Effector memory CD8-positive, alpha-beta T cell (primary cell): ENCODE measurements at regions not wholly inside any gene's neighbourhood (a gene's known extent, or its start where the extent isn't known, plus 50 kb on each side); places are given as distances from the start of the nearest gene placed in this dataset.

ENCODE experiments used
- ATAC-seq: fragments of 150-1000 bp; cut with Tn5 transposase; replicated peaks from 2 replicates; pipeline ENCODE4 v1.10.0; 2021; ENCODE audit warnings: mild to moderate bottlenecking, moderate library complexity
- DNase-seq, 3 experiments: peaks; one replicate each; pipeline ENCODE4 v3.0.0; 2021
- H3K27ac Mint-ChIP-seq, 2 donors: one replicate each; pipeline ENCODE4 v1.8.0; 2022; ENCODE audit warnings: mild to moderate bottlenecking in 2 of 2, mixed read lengths in 2 of 2, moderate library complexity in 2 of 2
- H3K27me3 Mint-ChIP-seq, 2 donors: one replicate each; pipeline ENCODE4 v1.8.0; 2022; ENCODE audit warnings: mixed read lengths in 2 of 2
- H3K36me3 Mint-ChIP-seq: one replicate; pipeline ENCODE4 v1.8.0; 2022; ENCODE audit warnings: mild to moderate bottlenecking, moderate library complexity, mixed read lengths; ENCODE audit not compliant: insufficient read depth
- H3K4me1 Mint-ChIP-seq, 2 donors: one replicate each; pipeline ENCODE4 v1.8.0; 2022; ENCODE audit warnings: low read depth in 2 of 2, mixed read lengths in 2 of 2
- H3K4me3 Mint-ChIP-seq, 2 donors: one replicate each; pipeline ENCODE4 v1.8.0; 2022; ENCODE audit warnings: mild to moderate bottlenecking in 2 of 2, mixed read lengths in 2 of 2, moderate library complexity in 2 of 2
- H3K9me3 Mint-ChIP-seq, 2 donors: one replicate each; pipeline ENCODE4 v1.8.0; 2022; ENCODE audit warnings: mixed read lengths in 2 of 2

DNA sequence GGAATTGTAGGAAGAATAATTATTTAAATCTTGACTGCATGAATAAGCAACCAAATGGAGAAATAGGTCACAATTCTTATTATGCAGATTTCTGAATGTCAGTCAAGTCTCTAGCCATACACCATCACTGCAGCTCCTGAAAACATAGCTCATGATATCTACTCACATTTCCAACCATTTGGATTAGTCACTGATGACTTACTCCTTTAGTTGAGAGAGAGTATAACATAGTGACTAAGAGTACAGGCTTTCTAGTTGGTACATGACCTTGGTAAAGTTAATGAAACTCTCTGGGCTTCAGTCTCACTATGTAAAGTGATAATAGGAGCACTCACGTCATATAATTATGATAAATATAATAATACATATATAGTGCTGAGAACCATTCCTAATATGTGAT, 265.2 kb downstream of the KCNA4 start:
- Mint-ChIP-seq H3K36me3 (no peaks in the 10 kb centered on the region), H3K27ac (no peak overlapping the region), H3K9me3 (peaks cover 19% of the 10 kb centered on the region in 2 donors), H3K27me3 (no peaks in the 10 kb centered on the region), H3K4me3 (no peak overlapping the region), H3K4me1 (no peaks in the 10 kb centered on the region)
- DNase-seq (no peak), ATAC-seq (no peak)

DNA sequence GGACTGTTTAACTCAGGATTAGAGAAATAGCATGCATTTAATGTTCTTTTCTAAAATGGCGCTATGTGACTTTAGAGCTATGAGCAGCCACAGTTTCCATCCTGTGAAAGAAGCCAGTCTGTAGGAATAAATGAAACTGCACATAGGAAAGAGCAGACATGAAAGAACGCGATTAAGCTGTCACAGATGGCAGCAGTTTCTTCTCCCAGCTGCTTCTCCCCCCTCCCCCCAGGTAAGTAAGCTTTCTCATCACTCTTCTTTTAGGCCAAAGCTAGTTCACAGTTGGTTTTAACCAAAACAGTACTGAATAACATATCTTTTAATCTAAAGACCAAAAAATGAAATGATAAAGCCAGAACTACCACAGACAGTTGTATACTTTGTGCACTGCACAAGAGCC, 266.4 kb downstream of the KCNA4 start:
- Mint-ChIP-seq H3K9me3 (peaks cover 23 to 26% of the 10 kb centered on the region in 2 donors), H3K36me3 (no peaks in the 10 kb centered on the region), H3K27me3 (no peaks in the 10 kb centered on the region), H3K4me1 (no peaks in the 10 kb centered on the region), H3K27ac (no peak overlapping the region), H3K4me3 (no peak overlapping the region)
- DNase-seq, result no peak
- ATAC-seq, result no peak

DNA sequence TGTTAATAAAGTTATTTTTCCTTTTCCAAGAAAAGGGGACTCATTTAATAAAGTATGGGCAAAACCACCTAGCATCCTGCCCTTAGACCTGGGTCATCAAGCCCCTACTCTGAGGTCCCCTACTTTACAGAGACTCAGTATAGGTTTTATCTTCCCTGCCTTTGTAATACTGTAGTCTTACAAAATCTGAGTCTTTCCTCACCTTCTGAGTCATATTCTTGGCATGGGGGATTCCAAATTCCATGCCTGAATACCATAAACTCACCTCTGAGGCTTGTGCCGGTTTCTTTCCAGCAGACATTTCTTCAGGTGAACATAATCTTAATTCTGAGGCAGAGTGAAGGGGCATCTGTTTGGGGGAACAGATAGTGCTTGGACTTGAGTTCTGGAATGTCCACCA, 282.5 kb downstream of the KCNA4 start:
- no peak overlapping the region for H3K27ac Mint-ChIP-seq
- no peaks in the 10 kb centered on the region for H3K36me3 Mint-ChIP-seq
- H3K9me3 Mint-ChIP-seq, result peaks cover 7 to 9% of the 10 kb centered on the region in 2 donors
- no peaks in the 10 kb centered on the region for H3K4me1 Mint-ChIP-seq
- no peak overlapping the region for H3K4me3 Mint-ChIP-seq
- H3K27me3 Mint-ChIP-seq, result no peaks in the 10 kb centered on the region
- DNase-seq (no peak), ATAC-seq (no peak)

DNA sequence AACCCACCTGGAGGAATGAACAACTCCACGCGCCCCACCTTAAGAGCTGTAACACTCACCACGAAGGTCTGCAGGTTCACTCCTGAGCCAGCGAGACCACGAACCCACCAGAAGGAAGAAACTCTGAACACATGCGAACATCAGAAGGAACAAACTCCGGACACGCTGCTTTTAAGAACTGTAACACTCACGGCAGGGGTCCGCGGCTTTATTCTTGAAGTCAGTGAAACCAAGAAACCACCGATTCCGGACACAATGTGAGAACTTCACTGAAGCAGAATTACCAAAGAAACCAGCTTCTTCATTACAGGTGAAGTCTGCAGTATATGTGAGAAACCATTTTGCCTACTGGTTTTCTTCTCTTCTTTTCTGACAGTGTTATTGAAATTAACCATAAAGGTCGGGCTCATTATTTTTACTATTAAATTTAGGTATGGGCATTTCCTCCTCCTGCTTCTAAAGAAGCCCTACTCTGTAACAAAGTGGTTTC, 303.0 kb downstream of the KCNA4 start:
- DNase-seq, result no peak
- H3K9me3 Mint-ChIP-seq, result peaks cover 0 to 4% of the 10 kb centered on the region in 2 donors
- no peak for ATAC-seq
- no peaks in the 10 kb centered on the region for H3K27me3 Mint-ChIP-seq
- H3K36me3 Mint-ChIP-seq, result no peaks in the 10 kb centered on the region
- H3K4me3 Mint-ChIP-seq, result no peak overlapping the region
- H3K27ac Mint-ChIP-seq, result no peak overlapping the region
- H3K4me1 Mint-ChIP-seq, result no peaks in the 10 kb centered on the region

DNA sequence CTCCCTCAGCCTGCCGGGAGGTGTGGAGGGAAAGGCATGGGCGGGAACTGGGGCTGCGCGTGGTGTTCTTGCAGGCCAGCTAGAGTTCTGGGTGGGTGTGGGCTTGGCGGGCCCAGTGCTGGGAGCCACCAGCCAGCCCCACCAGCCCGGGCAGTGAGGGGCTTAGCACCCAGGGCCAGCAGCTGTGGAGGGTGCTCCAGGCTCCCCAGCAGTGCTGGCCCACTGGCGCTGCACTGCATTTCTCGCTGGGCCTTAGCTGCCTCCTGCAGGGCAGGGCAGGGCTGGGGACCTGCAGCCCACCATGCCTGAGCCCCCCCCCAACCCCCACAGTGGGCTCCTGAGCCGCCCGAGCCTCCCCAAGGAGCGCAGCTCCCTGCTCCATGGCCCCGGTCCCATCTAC, 304.2 kb downstream of the KCNA4 start:
- Mint-ChIP-seq H3K9me3 (peaks cover 0 to 2% of the 10 kb centered on the region in 2 donors), H3K27me3 (no peaks in the 10 kb centered on the region), H3K36me3 (no peaks in the 10 kb centered on the region), H3K4me1 (no peaks in the 10 kb centered on the region), H3K27ac (no peak overlapping the region), H3K4me3 (no peak overlapping the region)
- no peak for ATAC-seq
- DNase-seq, result no peak

DNA sequence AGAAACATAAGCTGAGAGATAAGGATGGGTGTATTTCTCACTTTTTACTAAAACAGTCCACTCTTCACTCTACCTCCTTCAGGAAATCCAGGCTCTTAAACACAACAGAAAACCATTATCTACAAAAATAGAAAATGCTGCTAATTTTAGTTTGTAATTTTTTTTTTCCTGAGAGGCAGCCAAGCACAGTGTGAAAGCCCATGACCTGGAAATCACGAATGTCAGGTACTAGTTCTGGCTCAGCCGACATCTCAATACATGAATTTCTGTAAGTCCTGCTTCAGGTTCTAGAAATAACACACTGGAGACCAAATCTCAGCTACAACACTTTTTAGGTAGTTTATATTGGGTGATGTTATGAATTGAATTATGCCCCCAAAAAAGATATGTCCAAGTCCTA, 308.9 kb downstream of the KCNA4 start:
- no peak overlapping the region for H3K27ac Mint-ChIP-seq
- H3K9me3 Mint-ChIP-seq, result peaks cover 2 to 13% of the 10 kb centered on the region in 2 donors
- no peak for DNase-seq
- H3K36me3 Mint-ChIP-seq, result no peaks in the 10 kb centered on the region
- no peak for ATAC-seq
- H3K27me3 Mint-ChIP-seq, result no peaks in the 10 kb centered on the region
- H3K4me1 Mint-ChIP-seq, result no peaks in the 10 kb centered on the region
- H3K4me3 Mint-ChIP-seq, result no peak overlapping the region

DNA sequence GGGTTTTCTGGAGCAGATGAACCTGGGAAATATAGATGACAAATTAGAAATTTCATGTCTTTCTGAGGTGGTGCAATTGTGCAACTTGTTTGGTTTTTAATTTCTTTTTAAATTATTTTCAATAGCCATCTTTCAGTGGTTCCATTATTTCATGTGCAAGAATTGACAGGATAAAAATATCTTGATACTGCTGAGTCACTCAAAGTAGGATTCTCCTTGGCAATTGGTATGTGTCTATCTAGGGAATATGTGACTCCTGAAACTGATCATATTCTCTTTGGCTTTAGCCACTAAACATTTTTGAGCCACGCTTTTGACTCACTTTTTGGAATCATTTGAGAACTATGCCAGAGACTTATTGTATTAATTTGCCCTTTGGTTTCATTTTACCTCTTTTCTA, 331.5 kb downstream of the KCNA4 start:
- H3K9me3 Mint-ChIP-seq, result peaks cover 3 to 21% of the 10 kb centered on the region in 2 donors
- DNase-seq (no peak), ATAC-seq (no peak)
- no peak overlapping the region for H3K4me3 Mint-ChIP-seq
- no peaks in the 10 kb centered on the region for H3K4me1 Mint-ChIP-seq
- H3K27me3 Mint-ChIP-seq, result no peaks in the 10 kb centered on the region
- H3K27ac Mint-ChIP-seq, result no peak overlapping the region
- H3K36me3 Mint-ChIP-seq, result no peaks in the 10 kb centered on the region

DNA sequence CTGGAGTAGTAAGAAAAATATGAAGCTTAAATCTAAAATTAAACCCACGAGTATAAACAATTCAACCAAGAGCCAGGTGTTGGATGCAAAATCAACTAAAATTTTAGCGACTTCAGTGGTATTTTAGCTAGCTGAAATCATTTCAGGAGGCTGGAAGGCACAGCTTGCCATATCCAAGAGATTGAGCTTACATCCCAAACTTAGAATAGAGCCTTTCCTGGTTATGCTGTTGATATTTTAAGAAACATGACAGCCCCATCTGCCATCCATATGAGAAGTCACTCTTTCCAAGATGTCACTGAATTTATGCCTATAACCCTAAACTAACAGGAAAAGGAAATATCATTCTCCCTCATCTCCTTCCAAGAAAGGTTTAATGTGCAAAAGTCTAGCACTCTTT, 334.0 kb downstream of the KCNA4 start:
- H3K27me3 Mint-ChIP-seq, result no peaks in the 10 kb centered on the region
- H3K9me3 Mint-ChIP-seq, result peaks cover 6 to 14% of the 10 kb centered on the region in 2 donors
- no peak overlapping the region for H3K4me3 Mint-ChIP-seq
- H3K27ac Mint-ChIP-seq, result no peak overlapping the region
- ATAC-seq, result no peak
- H3K36me3 Mint-ChIP-seq, result no peaks in the 10 kb centered on the region
- DNase-seq, result no peak
- H3K4me1 Mint-ChIP-seq, result no peaks in the 10 kb centered on the region

DNA sequence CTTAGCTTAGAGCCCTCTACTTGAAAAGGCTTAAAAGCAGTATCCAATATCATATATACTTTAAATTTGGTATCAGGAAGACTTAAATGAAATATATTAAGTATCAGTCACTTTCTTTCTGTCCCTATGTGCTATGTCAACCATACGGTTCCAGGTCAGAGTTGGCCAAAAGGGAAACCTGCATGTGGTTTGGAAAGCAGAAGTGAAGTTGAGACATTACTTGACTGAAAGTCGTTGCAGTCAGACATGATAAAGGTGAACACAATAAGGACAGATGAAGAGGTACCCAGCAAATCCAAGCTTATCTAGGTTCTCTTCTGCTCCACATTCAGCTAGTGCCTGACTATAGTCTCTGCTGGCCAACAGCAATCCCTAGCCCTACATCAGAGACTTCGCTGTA, 336.8 kb downstream of the KCNA4 start:
- Mint-ChIP-seq H3K36me3 (no peaks in the 10 kb centered on the region), H3K9me3 (peaks cover 10 to 14% of the 10 kb centered on the region in 2 donors), H3K4me1 (no peaks in the 10 kb centered on the region), H3K27me3 (no peaks in the 10 kb centered on the region), H3K4me3 (no peak overlapping the region), H3K27ac (no peak overlapping the region)
- DNase-seq, result no peak
- no peak for ATAC-seq

DNA sequence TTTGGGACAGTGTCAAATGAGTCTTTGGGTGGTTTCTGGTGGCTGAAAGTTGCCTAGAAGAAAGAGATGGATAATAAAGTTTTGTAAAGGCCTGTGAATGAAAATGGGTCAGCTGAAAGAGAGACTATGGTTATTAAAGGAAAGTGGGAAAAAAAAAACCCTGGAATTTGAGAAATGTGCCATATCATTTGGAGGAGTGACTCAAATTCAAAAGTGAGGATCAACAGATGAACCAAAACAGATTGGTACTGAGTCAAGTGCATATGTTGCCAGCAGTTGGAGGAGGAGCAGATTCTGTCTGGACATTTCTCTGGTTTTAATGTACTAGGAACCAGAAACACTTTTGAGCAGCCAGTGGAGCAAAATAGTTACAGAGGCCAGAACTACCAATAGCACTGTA, 339.8 kb downstream of the KCNA4 start:
- Mint-ChIP-seq H3K27me3 (no peaks in the 10 kb centered on the region), H3K4me1 (no peaks in the 10 kb centered on the region), H3K27ac (no peak overlapping the region), H3K4me3 (no peak overlapping the region), H3K9me3 (peaks cover 12 to 14% of the 10 kb centered on the region in 2 donors), H3K36me3 (no peaks in the 10 kb centered on the region)
- ATAC-seq (no peak), DNase-seq (no peak)

DNA sequence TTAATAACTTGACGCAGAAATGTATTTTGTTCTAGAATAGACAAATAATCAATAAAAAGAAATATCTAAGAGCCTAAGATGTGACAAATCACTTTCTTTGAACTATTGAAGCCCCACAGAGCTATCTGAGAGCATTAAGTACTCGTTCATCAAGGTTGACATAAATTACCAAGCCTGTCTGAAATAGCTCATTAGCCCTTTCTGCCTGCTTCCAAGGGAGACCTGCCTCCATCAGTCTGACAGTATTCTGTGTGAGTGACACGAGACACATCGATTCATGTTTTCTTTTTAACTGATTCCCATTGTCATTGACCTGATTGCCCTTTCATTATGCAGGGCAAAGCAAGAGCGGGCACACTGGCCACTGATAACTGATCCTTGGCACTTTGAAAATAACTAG, 347.5 kb downstream of the KCNA4 start:
- ATAC-seq, result no peak
- no peak overlapping the region for H3K4me3 Mint-ChIP-seq
- no peaks in the 10 kb centered on the region for H3K36me3 Mint-ChIP-seq
- H3K4me1 Mint-ChIP-seq, result no peaks in the 10 kb centered on the region
- no peaks in the 10 kb centered on the region for H3K27me3 Mint-ChIP-seq
- DNase-seq, result no peak
- H3K9me3 Mint-ChIP-seq, result peaks cover 13 to 24% of the 10 kb centered on the region in 2 donors
- H3K27ac Mint-ChIP-seq, result no peak overlapping the region

DNA sequence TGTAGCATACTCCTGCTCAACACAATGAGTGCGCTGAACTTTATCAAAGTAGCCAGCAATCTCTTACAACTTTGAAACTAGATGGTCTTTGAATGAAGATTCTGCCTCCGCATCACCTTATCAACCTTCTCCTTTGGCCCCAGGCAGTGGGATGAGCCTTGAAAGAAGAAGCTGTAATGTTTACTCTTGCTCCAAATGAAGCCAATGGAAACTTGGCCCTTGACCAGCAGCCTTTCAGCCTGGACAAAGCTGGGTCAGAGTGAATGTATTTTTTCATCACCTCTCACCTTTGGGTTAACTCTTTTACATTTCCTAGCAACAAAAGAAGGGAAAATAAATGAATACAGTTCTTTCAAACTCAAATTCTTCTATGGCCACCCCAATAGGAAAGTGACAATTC, 359.1 kb downstream of the KCNA4 start:
- no peak overlapping the region for H3K27ac Mint-ChIP-seq
- peaks cover 2 to 6% of the 10 kb centered on the region in 2 donors for H3K9me3 Mint-ChIP-seq
- DNase-seq, result no peak

DNA sequence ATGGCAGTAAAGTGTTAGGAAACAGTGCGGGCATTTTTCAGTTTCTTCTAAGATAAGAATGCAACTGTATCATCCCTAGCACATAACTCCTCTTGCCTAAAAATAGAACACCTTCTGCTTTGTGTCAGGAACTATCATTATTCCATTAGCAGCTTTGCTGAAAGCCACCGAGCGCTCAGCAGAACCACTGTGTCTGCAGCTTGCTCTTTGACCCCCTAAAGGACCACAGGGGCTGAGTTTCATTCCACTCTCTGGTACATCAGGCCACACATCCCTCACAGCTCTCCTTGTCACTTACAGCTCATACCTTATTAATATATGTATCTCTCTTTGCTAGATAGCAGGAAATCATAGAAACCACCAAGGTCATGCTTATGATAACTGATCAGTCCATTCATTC, 360.2 kb downstream of the KCNA4 start:
- no peak for ATAC-seq

More for the DNA sequence above, 359.1 kb downstream of the KCNA4 start:
- Mint-ChIP-seq H3K27me3 (no peaks in the 10 kb centered on the region), H3K4me1 (no peaks in the 10 kb centered on the region), H3K4me3 (no peak overlapping the region), H3K36me3 (no peaks in the 10 kb centered on the region)
- no peak for ATAC-seq

DNA sequence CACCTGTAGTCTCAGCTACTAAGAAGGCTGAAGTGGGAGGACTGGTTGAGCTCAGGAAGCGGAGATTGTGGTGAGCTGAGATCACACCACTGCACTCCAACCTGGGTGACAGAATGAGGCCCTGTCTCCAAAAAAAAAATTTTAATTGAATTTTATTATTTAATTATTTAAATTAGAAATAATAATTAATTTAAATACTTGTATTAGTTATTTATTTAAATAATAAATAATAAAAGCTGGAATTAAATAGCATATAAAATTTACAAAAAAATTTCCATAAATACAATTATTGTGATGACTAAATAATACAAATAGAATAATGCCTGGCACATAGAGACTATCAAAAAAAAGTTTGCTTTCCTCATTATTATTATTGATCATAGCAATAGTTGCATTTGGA, 371.5 kb downstream of the KCNA4 start:
- no peak for DNase-seq
- no peak overlapping the region for H3K4me3 Mint-ChIP-seq
- H3K27ac Mint-ChIP-seq, result no peak overlapping the region
- no peaks in the 10 kb centered on the region for H3K4me1 Mint-ChIP-seq
- H3K36me3 Mint-ChIP-seq, result no peaks in the 10 kb centered on the region
- H3K9me3 Mint-ChIP-seq, result peaks cover 4 to 7% of the 10 kb centered on the region in 2 donors
- ATAC-seq, result no peak
- H3K27me3 Mint-ChIP-seq, result no peaks in the 10 kb centered on the region

More for the DNA sequence above, 360.2 kb downstream of the KCNA4 start:
- Mint-ChIP-seq H3K36me3 (no peaks in the 10 kb centered on the region), H3K27ac (no peak overlapping the region), H3K27me3 (no peaks in the 10 kb centered on the region), H3K4me3 (no peak overlapping the region), H3K9me3 (peaks cover under 1 to 2% of the 10 kb centered on the region in 2 donors), H3K4me1 (no peaks in the 10 kb centered on the region)
- DNase-seq, result no peak

DNA sequence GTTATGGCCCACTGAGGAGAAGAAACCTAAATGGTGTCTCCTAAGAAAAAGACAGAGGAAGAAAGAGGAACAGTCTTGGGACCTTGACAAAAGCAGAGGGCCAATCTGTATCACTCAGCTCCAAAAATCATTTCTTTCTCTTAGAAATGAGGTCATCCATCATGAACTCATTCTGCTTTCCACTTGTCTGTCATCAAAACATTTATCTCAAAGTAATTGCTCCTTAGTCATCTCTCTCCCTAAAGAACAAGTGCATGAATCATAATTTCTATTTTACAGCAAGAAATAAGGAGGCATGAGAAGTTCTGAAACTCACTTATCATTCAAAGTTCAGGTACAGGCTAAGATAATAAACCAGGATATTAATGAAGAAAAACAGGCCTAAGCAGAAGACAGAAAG, 375.6 kb downstream of the KCNA4 start:
- Mint-ChIP-seq H3K9me3 (peaks cover 3 to 5% of the 10 kb centered on the region in 2 donors), H3K4me1 (no peaks in the 10 kb centered on the region), H3K27me3 (no peaks in the 10 kb centered on the region), H3K36me3 (no peaks in the 10 kb centered on the region), H3K27ac (no peak overlapping the region), H3K4me3 (no peak overlapping the region)
- no peak for ATAC-seq
- DNase-seq, result no peak
